HUES6 (cell line): ENCODE measurements at regions not wholly inside any gene's neighbourhood (a gene's known extent, or its start where the extent isn't known, plus 50 kb on each side); places are given as distances from the start of the nearest gene placed in this dataset.

Experiments
- H3K27ac ChIP-seq: 2 replicates; pipeline ENCODE4 v1.7.0; 2013; ENCODE audit warnings: low read depth, mild to moderate bottlenecking, low read length, inconsistent platforms
- H3K27me3 ChIP-seq: 2 replicates; pipeline ENCODE4 v1.6.1; 2013; ENCODE audit warnings: low read length; ENCODE audit not compliant: control insufficient read depth, insufficient read depth
- H3K36me3 ChIP-seq: 2 replicates; pipeline ENCODE4 v1.6.1; 2013; ENCODE audit warnings: low read length; ENCODE audit not compliant: control insufficient read depth, insufficient read depth
- H3K4me1 ChIP-seq: 2 replicates; pipeline ENCODE4 v1.6.1; 2013; ENCODE audit warnings: low read length; ENCODE audit not compliant: control insufficient read depth, insufficient read depth
- H3K4me3 ChIP-seq: 2 replicates; pipeline ENCODE4 v1.5.1; 2013; ENCODE audit warnings: low read depth, low read length
- H3K9ac ChIP-seq: one replicate; pipeline ENCODE4 v1.6.1; 2013; ENCODE audit warnings: mild to moderate bottlenecking, low read length
- H3K9me3 ChIP-seq: 2 replicates; pipeline ENCODE4 v1.6.1; 2013; ENCODE audit warnings: low read depth, low read length; ENCODE audit not compliant: control insufficient read depth, insufficient read depth

- Histone ChIP-seq H3K27me3 (no peaks in the 10 kb centered on the region; the same call in 1 of the 2 replicates), H3K9ac (no peak overlapping the region), H3K9me3 (no peaks in the 10 kb centered on the region), H3K36me3 (no peaks in the 10 kb centered on the region), H3K27ac (no peak overlapping the region), H3K4me1 (no peaks in the 10 kb centered on the region), H3K4me3 (no peak overlapping the region)
Observed at GRCh38 chr14:101410126-101410525, 151.2 kb upstream of the DIO3 start.

- no peaks in the 10 kb centered on the region for H3K9me3 ChIP-seq
- no peak overlapping the region for H3K9ac ChIP-seq
- no peaks in the 10 kb centered on the region for H3K36me3 ChIP-seq
- no peaks in the 10 kb centered on the region; the same call in 1 of the 2 replicates for H3K27me3 ChIP-seq
- H3K4me1 ChIP-seq, result no peaks in the 10 kb centered on the region
- H3K27ac ChIP-seq, result no peak overlapping the region
- H3K4me3 ChIP-seq, result no peak overlapping the region
Observed at GRCh38 chr14:101411151-101411550, 150.1 kb upstream of the DIO3 start.

GRCh38 chr14:101411779-101412178 is 149.5 kb upstream of the DIO3 start:
- Histone ChIP-seq H3K9ac (no peak overlapping the region), H3K4me3 (no peak overlapping the region), H3K9me3 (no peaks in the 10 kb centered on the region), H3K27ac (no peak overlapping the region), H3K36me3 (no peaks in the 10 kb centered on the region), H3K4me1 (no peaks in the 10 kb centered on the region), H3K27me3 (no peaks in the 10 kb centered on the region; the same call in 1 of the 2 replicates)

GRCh38 chr14:101412739-101413138 is 148.6 kb upstream of the DIO3 start:
- H3K27me3 ChIP-seq, result no peaks in the 10 kb centered on the region; the same call in 1 of the 2 replicates
- no peaks in the 10 kb centered on the region for H3K36me3 ChIP-seq
- H3K27ac ChIP-seq, result no peak overlapping the region

GRCh38 chr14:101417434-101417833 is 143.9 kb upstream of the DIO3 start:
- Histone ChIP-seq H3K27me3 (no peaks in the 10 kb centered on the region; the same call in 1 of the 2 replicates), H3K4me1 (no peaks in the 10 kb centered on the region), H3K9ac (no peak overlapping the region), H3K27ac (no peak overlapping the region), H3K9me3 (no peaks in the 10 kb centered on the region), H3K4me3 (no peak overlapping the region), H3K36me3 (no peaks in the 10 kb centered on the region)

More at GRCh38 chr14:101412739-101413138, 148.6 kb upstream of the DIO3 start:
- no peak overlapping the region for H3K4me3 ChIP-seq
- H3K4me1 ChIP-seq, result no peaks in the 10 kb centered on the region
- H3K9me3 ChIP-seq, result no peaks in the 10 kb centered on the region
- H3K9ac ChIP-seq, result no peak overlapping the region

GRCh38 chr14:101418601-101419000 is 142.7 kb upstream of the DIO3 start:
- H3K9me3 ChIP-seq, result no peaks in the 10 kb centered on the region
- no peaks in the 10 kb centered on the region for H3K27me3 ChIP-seq
- no peak overlapping the region for H3K9ac ChIP-seq
- no peaks in the 10 kb centered on the region for H3K4me1 ChIP-seq
- no peak overlapping the region for H3K27ac ChIP-seq
- H3K4me3 ChIP-seq, result no peak overlapping the region
- no peaks in the 10 kb centered on the region for H3K36me3 ChIP-seq

GRCh38 chr14:101426466-101426865 is 134.8 kb upstream of the DIO3 start:
- peaks cover 11% of the 10 kb centered on the region; the same call in 1 of the 2 replicates for H3K9me3 ChIP-seq
- H3K36me3 ChIP-seq, result no peaks in the 10 kb centered on the region
- H3K27me3 ChIP-seq, result no peaks in the 10 kb centered on the region
- no peaks in the 10 kb centered on the region for H3K4me1 ChIP-seq
- no peak overlapping the region for H3K9ac ChIP-seq
- H3K27ac ChIP-seq, result no peak overlapping the region
- no peak overlapping the region for H3K4me3 ChIP-seq

- no peaks in the 10 kb centered on the region for H3K36me3 ChIP-seq
- H3K9me3 ChIP-seq, result peaks cover 11% of the 10 kb centered on the region; the same call in 1 of the 2 replicates
- H3K4me1 ChIP-seq, result no peaks in the 10 kb centered on the region
- H3K9ac ChIP-seq, result no peak overlapping the region
- H3K4me3 ChIP-seq, result no peak overlapping the region
- no peak overlapping the region for H3K27ac ChIP-seq
- H3K27me3 ChIP-seq, result no peaks in the 10 kb centered on the region
Observed at GRCh38 chr14:101428409-101428808, 132.9 kb upstream of the DIO3 start.

- Histone ChIP-seq H3K27me3 (no peaks in the 10 kb centered on the region), H3K4me3 (no peak overlapping the region), H3K4me1 (no peaks in the 10 kb centered on the region), H3K9ac (no peak overlapping the region), H3K27ac (no peak overlapping the region), H3K36me3 (no peaks in the 10 kb centered on the region), H3K9me3 (no peaks in the 10 kb centered on the region)
Observed at GRCh38 chr14:101435546-101435945, 125.7 kb upstream of the DIO3 start.

GRCh38 chr14:101439023-101439422 is 122.3 kb upstream of the DIO3 start:
- no peaks in the 10 kb centered on the region for H3K36me3 ChIP-seq
- H3K4me3 ChIP-seq, result no peak overlapping the region
- no peaks in the 10 kb centered on the region for H3K4me1 ChIP-seq
- H3K9ac ChIP-seq, result no peak overlapping the region
- H3K27me3 ChIP-seq, result no peaks in the 10 kb centered on the region
- no peaks in the 10 kb centered on the region for H3K9me3 ChIP-seq
- H3K27ac ChIP-seq, result no peak overlapping the region

GRCh38 chr14:101440496-101440895 is 120.8 kb upstream of the DIO3 start:
- H3K27me3 ChIP-seq, result no peaks in the 10 kb centered on the region
- H3K36me3 ChIP-seq, result no peaks in the 10 kb centered on the region
- no peak overlapping the region for H3K27ac ChIP-seq
- no peaks in the 10 kb centered on the region for H3K4me1 ChIP-seq
- no peak overlapping the region for H3K9ac ChIP-seq
- H3K4me3 ChIP-seq, result no peak overlapping the region
- H3K9me3 ChIP-seq, result no peaks in the 10 kb centered on the region

- Histone ChIP-seq H3K4me1 (no peaks in the 10 kb centered on the region), H3K9ac (no peak overlapping the region), H3K9me3 (no peaks in the 10 kb centered on the region), H3K27me3 (no peaks in the 10 kb centered on the region), H3K4me3 (no peak overlapping the region), H3K27ac (no peak overlapping the region), H3K36me3 (no peaks in the 10 kb centered on the region)
Observed at GRCh38 chr14:101441710-101442109, 119.6 kb upstream of the DIO3 start.
